EH (cell line): ENCODE measurements at regions not wholly inside any gene's neighbourhood (a gene's known extent, or its start where the extent isn't known, plus 50 kb on each side); places are given as distances from the start of the nearest gene placed in this dataset.

ENCODE experiments used
- DNase-seq: peaks from one replicate; pipeline ENCODE4 v3.0.0-alpha.2; 2015; ENCODE audit warnings: low read depth

DNA sequence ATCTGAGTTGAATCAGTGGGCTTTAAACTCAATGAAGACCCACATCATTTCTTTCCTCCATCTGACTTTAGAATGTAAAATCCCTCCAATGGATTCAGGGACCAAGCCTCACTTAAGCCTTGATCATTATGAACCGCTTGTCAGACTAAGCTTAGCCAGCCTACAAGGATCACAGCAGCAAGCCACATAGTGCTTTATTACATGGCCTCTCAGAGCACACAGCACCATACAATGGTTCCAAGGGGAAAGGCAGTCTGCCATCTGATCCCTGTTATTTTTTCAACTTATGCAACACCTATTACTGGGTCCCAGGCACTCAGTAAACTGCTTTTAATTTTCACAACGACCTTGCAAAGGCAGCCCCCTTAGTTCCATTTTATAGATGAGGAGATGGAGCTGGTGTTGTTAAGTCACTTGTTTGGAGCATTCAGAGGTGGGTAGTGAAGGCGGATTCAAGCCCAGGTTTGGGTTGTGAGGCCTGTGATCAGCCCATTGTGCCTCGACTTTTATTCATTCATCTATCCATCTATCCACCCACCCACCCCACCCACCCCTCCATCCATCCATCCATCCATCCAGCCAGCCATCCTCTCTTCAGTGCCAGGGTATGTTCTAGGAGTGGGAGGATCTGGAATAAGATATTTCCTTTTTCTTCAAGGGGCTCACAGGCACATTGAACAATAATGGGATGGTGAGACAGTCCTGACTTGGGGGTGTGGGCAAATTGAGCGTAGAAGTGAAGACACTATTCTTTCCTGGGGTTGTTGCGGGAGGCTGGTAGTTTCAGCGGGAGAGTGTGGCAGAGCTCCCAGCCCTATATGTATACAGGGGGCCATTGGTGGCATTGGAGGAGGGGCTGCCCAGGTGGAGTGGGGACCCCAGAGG lies 141.2 kb downstream of the MYCN start:
- no peak for DNase-seq

DNA sequence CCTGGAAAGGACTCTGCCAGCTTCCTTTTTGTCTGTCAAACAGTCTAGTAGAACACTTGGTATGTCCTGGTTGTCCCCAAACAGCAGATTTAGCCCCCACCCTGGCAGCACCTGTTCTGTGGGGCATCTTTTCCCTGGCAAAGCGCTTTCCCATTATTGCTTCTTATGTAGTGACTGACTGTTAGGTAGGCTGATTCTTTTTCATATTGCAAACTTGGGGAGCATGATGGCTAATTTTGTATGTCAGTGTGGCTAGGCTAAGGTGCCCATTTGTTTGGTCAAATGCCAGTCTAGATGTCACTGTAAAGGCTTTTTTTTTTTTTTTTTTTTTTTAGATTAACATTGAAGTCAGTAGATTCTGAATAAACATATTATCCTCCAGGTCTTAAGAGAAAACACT lies 140.2 kb downstream of the MYCN start:
- DNase-seq = no peak

DNA sequence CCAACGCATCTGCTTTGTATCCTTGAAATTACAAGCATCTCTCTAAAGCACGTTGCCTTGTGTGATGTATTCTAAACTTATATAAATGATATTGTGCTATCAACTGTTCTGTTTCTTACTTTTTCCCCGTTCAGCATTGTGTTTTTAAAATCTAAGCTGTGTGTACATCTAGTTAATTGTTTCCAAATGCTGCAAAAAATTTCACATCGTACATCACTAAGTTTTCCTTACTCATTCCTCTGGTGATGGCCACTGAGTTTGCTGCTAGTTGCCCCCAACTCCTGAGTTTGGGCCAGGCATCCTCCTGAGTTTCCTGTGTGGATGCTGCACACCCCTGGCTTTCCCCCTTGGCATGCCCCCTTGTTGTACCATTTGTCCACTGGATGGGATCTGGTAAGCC lies 139.7 kb downstream of the MYCN start:
- no peak for DNase-seq

DNA sequence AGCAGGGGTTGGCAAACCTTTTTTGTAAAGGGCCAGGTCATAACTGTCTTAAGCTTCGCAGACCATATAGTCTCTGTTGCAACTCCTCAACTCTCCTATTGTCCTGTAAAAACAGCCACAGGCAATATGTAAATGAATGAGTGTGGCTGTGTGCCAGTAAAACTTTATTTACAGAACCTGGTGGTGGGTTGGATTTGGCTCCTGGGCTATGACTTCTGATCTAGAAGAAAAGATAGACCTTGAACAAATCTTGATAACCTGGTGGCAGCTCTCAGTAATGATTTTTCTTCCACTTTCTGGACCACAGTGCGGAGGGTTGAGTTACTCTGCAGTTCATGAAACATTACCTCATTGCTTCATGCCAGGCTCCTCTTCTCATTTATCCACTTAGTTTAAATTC lies 139.3 kb downstream of the MYCN start:
- no peak for DNase-seq

DNA sequence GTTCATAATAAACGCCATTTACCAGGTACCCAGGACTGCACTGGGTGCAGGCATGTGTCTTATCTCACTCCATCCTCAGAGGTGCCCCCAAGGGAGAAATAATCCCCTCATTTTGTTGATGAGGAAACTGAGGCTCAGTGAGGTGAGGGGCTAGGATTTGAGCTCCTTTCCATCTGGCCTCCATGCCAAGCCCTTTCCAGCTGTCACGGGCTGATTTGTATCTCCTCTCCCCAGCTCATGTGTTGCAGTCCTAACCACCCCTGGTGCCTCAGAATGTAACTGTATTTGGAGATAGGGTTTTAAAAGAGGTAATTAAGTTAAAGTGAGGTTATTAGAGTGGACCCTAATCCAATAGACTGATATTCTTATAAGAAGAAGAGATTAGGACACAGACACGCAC lies 137.3 kb downstream of the MYCN start:
- DNase-seq = no peak

DNA sequence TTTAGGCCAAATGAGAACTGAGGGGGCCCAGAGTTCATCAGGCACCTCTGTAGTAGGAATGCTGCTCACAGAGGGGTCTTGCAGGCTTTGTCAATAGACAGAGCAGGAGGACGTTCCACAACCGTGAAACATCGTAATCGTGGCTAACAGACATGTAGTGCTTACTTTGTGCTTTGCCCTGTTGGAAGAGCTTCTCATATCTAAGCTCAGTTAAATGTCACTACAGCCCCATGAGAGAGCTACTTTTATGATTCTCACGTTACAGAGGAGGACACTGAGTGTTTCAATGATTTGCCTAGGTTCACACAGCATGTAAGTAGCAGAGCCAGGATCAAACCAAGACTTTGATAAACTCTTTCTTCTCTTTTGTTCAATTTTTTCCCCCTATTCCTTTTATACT lies 136.6 kb downstream of the MYCN start:
- DNase-seq = no peak

DNA sequence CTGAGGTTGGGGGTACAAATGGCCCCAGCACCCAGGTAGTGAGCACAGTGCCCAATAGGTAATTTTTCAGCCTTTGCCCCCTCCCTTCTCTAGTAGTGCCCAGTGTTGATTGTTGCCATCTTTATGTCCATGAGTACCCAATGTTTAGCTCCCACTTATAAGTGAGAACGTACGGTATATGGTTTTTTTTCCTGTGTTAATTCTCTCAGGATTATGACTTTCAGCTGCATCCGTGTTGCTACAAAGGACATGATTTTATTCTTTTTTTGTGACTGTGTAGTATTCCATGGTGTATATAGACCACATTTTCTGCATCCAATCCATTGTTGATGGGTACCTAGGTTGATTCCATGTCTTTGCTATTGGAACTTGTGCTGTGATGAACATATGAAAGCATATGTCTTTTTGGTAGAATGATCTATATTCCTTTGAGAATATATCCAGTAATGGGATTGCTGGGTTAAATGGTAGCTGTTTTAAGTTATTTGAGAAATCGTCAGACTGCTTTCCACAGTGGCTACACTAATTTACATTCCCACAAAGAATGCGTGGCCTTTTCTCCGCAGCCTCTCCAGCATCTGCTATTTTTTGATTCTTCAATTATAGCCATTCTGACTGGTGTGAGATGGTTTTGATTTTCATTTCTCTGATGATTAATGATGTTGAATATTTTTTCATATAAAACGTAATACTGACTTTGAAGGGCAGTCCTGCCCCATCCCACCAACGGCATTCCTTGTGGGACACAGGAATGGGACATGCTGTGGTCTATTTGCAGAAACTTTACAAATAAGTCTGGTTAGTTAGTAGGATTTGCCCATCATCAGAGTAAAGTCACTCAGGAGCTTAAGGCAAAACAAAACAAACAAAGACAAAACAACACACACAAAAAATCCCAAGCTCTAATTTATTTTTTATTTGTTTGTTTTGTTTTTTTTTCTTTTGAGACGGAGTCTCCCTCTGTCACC lies 135.0 kb downstream of the MYCN start:
- DNase-seq = no peak

DNA sequence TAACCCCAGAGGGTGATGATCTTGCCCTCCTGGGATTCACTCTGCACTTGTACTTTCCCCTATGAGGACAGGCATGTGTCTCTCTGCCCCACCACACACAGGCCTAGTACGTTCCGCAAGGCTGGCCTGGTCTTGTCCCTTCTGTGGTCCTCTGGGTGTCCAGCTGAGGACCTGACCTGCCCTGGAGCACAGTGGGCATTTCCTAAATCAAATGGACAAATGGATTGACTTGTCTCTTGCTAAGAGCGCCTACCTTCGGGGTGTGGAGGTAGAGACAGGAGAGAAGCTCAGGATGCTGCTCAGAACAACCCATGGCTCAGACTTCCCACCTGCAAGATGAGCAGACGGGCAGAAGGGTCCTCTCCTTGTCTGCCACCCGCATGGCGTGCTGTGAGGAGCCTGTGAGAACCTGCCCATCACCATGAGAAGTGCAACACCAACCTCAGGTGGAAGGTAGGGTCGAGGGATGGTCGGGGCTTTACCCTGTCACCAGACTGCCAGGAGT lies 133.6 kb downstream of the MYCN start:
- no peak for DNase-seq

DNA sequence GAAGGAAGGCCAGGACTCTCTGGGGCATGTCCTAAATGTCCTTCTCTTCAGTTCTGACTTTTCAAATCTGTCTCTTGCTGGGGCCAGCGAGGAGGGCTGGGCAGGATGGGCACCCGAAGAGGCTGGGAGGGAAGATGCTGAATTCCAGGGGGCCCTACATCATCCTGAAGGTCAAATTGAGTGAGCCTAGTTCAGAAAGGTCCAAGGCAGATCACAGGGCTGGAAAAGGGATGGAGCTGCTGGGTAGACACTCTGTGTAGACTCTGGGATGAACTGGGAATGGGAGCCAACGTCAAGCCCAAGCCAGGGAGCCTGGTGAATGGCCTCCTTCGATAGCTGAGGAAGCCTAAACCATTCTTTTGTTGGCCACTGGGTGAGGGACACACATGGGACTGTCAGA lies 133.1 kb downstream of the MYCN start:
- no peak for DNase-seq

DNA sequence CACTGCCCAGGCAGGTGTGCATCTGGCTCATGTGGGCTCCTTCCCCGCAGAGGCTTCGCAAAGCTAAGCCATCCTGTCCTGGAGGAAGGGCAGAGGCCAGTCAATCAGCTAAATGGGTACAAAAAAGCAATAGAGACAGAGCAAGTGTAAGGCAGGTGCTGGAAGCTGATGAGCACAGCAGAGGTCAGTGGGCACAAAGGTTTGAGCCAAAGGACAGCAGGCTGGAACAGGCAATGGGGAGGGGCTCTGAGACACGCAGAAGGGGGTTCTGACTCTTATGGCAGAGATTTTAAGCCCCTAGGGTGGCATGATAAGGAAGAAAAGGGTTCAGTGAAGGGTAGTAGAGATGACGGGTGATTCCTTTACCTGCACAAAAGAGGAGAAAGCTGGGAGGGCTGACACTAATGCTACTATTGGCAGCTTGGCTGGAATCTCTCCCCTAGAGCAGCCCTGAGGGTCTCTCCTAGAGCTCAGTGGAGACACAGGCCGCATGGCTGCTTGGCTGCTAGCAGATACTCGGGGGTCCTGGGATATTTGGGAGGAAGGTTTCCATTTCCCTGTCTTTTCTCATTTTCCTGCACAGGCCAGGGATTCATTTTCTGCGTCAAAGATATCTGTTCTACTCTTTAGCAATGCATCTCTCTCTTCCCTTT lies 132.4 kb downstream of the MYCN start:
- DNase-seq = no peak

DNA sequence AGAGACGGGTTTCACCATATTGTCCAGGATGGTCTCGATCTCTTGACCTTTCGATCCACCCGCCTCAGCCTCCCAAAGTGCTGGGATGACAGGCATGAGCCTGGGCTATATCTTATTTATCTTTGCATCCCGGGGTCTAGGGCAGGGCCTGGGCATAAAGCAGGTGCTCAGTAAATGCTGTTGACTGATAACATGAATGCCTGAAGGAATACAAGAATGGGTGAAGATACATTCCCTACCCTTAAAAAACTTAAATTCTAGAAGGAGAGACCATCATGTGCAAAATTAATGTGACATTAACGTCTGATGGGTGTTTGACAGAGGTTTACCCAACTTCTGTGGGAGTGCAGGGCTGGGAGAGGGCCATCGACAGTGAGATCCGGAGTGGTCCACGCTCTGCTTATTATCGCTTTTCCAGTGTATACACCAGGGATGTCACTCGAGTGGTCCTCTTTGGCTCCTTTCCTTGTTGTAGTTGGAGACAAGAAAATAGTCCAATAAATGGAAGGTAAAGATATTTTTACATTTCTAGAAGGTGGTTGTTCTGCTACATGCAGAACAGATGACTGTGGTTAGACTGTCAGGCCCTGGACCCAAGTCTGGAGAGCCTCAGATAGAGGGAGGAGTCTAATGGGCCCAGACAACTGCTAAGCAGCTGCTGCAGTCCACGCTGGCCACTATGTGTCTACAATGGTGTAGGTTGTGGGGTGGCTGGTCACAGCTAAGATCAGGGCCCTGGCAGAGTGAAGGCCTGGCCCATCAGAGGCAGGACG lies 131.7 kb downstream of the MYCN start:
- no peak for DNase-seq

DNA sequence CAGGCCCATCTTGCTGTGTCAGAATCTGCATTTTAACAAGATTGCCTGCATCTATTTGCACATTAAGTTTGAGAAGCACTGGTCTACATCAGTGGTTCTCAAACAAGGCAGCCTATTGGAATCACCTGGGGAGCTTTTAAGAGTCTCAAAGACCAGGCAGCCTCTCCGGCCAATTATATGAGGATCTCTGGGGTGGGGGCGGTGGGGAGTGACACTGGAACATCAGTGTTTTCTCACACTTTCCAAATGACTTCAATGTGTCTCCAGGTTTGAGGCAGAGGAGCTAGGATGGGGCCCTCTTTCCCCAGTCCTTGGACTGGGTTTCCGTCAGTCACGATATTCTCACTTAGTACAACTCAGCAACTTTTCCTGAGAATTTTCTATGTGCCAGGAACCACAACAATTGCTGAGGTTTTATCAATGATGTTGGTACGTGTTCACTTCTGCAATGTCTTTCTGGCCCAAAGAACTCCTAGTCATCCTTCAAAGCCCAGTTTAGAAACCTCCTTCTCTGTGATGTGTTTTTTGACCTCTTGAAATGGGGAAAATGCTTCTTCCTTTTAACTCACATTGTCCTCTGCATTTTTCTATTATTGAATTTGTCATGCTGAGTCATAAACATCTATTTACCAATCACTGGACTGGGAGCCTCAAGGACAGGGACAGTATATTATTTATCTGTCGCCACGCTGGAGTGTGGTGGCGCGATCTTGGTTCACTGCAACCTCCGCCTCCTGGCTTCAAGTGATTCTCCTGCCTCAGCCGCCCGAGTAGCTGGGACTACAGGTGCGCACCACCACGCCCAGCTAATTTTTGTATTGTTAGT lies 130.9 kb downstream of the MYCN start:
- no peak for DNase-seq

DNA sequence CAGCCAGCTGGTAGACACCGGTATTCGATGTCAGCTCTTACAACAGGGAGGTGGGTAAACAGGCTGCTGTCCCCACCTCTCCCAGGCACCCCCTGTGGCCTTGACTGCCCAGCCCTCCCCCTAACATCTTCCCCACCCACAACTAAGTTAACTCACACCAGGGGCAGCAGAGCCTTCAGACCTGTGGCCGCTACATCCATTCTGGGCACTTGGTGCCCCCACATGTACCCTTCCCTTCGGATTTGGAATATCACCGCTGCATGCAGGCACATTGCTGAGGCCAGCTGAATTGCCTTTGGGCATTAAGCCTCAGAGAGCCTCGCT lies 130.3 kb downstream of the MYCN start:
- DNase-seq = no peak

DNA sequence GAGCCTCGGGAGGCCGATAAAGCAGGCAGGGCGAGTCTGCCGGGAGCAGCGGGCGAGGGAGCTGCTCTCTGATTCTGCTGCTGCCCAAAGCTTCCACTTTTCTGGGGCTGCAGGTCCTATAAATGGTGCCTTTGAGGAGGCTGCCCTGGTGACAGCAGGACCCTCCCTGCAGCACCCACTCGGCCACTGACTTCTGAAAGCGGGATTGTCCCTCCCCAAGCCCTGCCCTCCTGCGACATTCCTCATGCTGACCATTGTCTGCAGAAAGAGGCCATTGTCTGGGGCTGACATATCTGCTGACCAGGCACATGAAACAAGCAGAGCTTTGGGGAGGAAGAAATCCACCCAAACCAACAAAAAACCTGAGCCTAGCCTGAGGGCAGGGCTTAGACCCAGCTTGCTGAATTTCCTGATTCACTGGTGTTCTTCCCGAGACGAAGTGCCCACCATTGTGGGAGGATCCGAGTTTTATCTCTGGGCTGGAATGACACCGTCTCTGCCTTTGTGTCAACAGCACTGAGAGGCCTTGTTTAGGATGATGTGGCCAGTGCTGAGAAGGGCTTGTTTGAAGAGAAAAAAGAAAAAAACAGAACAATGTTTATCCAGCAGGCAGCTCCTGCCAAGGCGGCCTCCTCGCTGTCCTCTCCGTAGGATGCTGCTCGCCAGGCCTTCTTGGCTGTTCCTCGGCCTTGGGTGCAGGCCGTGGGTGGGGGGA lies 129.7 kb downstream of the MYCN start:
- DNase-seq = no peak

DNA sequence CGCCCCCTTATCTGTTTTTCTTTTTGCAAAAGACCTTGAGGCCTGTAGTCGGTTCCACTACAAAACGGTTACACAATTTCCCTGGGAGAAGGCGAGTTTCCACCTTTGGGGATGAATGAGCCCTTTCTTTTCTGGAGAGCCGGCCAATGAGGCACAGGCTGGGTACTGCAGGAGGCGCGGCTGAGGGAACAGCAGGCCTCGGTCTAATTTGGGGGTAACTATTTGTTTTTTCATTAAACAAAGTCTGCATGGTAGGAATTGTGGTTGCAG lies 129.2 kb downstream of the MYCN start:
- DNase-seq = no peak

DNA sequence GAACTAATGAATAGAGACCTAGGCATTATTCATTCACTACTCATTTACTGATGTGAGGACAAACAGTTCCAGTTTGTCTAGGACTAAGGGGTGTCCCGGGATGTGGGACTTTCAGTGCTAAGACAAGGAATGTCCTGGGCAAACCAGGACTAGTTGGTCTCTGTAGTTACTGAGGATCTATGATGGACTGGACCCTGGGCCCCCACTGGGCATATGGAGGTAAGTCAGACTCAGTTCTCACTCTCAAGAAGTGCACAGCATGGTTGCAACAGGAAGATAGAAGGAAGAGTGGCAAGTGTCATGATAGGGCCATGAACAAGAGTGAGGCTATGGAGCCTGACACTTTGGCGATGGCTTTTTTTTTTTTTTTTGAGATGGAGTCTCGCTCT lies 128.2 kb downstream of the MYCN start:
- no peak for DNase-seq

DNA sequence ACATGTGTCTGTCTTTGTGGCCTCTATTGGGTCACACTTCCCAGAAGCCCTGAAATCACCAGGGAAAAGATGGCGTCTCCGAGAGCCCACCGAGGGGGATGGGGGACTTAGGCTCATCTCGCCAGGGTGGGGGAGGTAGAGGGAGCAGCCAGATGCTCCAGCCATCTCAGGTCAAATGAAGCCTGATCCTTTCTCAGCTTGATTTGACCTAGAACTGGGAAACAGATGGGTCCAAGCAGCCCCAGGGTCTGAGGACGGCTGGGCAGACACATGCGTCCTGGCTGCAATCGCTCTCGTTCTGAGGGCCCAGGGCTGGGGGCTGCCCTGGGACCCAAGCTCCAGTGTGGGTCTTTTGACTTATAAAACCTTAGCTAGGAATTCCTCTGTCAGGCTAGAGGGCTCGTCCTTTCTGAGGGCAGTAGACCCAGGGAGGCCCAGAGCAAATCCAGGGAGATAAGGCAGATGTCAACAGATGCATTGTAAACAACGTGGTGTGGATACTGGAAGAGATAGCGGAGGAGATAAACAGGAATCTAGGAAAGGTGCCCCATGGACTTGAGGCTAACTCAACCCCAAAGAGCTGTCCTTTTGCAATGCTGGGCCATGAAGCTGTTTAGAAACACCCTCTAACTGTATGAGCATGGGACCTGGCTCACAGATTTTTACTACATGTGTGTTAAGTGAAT lies 127.7 kb downstream of the MYCN start:
- DNase-seq = no peak

DNA sequence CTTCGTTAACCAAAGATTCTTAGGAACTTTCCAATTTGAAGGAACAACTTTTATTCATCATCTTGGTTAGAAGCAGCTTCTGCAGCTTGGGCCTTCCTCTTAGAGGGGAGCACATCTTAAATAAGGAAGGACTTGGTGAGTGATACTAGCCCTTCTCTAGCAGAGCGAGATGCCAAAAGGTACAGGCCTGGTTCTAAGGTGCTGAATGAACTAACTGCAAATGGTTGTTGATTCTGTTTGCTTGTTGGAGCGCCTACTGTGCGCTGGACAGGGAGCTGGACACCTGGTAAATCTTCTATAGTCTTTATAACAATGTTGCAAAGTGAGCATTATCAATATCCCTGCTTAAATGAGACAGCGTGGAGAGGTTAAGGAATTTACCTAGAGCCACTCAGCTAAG lies 127.1 kb downstream of the MYCN start:
- no peak for DNase-seq

DNA sequence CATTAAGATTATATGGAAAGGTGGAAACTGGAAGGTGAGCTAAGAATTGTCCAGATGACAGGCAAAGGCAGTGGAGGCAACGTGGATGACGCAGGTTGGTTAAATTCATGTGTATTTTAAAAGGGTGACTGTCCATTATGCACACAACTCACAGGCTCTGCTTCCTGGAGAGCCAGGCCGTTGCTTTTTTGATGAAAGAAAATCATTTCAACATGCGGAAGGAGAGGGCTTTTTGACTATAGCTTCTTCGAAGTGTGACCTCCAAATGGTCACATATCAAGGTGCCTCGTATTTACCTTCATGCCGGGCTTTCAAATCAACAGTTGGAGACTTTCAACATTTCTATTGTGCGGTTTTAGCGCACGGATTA lies 126.7 kb downstream of the MYCN start:
- no peak for DNase-seq
